Liver (tissue), 3 donors: ENCODE measurements at regions not wholly inside any gene's neighbourhood (a gene's known extent, or its start where the extent isn't known, plus 50 kb on each side); places are given as distances from the start of the nearest gene placed in this dataset.

Experiments used
- JUND ChIP-seq, 2 donors: IDR thresholded peaks; 2 replicates each; pipeline ENCODE4 v1.6.1; 2016; ENCODE audit warnings: antibody characterized with exemption in 2 of 2
- ZBTB33 ChIP-seq: IDR thresholded peaks from 2 replicates; pipeline ENCODE4 v1.6.1; 2016; ENCODE audit warnings: antibody characterized with exemption
- TF ChIP-seq, protein P1 (sequence below): fragments of 150-350 bp; IDR thresholded peaks from 2 replicates; pipeline ENCODE4 v1.5.1; 2017; ENCODE audit warnings: improper control_type of control experiment, low read depth, low read length; ENCODE audit not compliant: missing input control
- TF ChIP-seq, protein P2 (sequence below): IDR thresholded peaks from 2 replicates; pipeline ENCODE4 v1.6.1; 2016; ENCODE audit warnings: antibody characterized with exemption, mild to moderate bottlenecking
- donor health status: healthy.
- donor health status: healthy.

GRCh38 chr2:164190700-164191099 is 430.6 kb downstream of the GRB14 start:
- TF ChIP-seq, protein P1, sequence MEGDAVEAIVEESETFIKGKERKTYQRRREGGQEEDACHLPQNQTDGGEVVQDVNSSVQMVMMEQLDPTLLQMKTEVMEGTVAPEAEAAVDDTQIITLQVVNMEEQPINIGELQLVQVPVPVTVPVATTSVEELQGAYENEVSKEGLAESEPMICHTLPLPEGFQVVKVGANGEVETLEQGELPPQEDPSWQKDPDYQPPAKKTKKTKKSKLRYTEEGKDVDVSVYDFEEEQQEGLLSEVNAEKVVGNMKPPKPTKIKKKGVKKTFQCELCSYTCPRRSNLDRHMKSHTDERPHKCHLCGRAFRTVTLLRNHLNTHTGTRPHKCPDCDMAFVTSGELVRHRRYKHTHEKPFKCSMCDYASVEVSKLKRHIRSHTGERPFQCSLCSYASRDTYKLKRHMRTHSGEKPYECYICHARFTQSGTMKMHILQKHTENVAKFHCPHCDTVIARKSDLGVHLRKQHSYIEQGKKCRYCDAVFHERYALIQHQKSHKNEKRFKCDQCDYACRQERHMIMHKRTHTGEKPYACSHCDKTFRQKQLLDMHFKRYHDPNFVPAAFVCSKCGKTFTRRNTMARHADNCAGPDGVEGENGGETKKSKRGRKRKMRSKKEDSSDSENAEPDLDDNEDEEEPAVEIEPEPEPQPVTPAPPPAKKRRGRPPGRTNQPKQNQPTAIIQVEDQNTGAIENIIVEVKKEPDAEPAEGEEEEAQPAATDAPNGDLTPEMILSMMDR: no peak
- TF ChIP-seq, protein P2, sequence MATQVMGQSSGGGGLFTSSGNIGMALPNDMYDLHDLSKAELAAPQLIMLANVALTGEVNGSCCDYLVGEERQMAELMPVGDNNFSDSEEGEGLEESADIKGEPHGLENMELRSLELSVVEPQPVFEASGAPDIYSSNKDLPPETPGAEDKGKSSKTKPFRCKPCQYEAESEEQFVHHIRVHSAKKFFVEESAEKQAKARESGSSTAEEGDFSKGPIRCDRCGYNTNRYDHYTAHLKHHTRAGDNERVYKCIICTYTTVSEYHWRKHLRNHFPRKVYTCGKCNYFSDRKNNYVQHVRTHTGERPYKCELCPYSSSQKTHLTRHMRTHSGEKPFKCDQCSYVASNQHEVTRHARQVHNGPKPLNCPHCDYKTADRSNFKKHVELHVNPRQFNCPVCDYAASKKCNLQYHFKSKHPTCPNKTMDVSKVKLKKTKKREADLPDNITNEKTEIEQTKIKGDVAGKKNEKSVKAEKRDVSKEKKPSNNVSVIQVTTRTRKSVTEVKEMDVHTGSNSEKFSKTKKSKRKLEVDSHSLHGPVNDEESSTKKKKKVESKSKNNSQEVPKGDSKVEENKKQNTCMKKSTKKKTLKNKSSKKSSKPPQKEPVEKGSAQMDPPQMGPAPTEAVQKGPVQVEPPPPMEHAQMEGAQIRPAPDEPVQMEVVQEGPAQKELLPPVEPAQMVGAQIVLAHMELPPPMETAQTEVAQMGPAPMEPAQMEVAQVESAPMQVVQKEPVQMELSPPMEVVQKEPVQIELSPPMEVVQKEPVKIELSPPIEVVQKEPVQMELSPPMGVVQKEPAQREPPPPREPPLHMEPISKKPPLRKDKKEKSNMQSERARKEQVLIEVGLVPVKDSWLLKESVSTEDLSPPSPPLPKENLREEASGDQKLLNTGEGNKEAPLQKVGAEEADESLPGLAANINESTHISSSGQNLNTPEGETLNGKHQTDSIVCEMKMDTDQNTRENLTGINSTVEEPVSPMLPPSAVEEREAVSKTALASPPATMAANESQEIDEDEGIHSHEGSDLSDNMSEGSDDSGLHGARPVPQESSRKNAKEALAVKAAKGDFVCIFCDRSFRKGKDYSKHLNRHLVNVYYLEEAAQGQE: no peak
- TF ChIP-seq JUND (IDR thresholded peaks at IDR 0.05) (no peak), ZBTB33 (no peak)
